HG03565 (cell line): ENCODE measurements at regions not wholly inside any gene's neighbourhood (a gene's known extent, or its start where the extent isn't known, plus 50 kb on each side); places are given as distances from the start of the nearest gene placed in this dataset.
"Not testable (repeated sequence)": the region's sequence is repeated elsewhere in the genome, so short reads cannot be mapped to it uniquely, and the experiment has no call there.

Experiments used
- ATAC-seq: cut with Tn5 transposase; IDR thresholded peaks from one replicate; pipeline ENCODE4 v1.9.1; 2021; ENCODE audit warnings: mild to moderate bottlenecking, moderate library complexity; ENCODE audit not compliant: unreplicated experiment

DNA sequence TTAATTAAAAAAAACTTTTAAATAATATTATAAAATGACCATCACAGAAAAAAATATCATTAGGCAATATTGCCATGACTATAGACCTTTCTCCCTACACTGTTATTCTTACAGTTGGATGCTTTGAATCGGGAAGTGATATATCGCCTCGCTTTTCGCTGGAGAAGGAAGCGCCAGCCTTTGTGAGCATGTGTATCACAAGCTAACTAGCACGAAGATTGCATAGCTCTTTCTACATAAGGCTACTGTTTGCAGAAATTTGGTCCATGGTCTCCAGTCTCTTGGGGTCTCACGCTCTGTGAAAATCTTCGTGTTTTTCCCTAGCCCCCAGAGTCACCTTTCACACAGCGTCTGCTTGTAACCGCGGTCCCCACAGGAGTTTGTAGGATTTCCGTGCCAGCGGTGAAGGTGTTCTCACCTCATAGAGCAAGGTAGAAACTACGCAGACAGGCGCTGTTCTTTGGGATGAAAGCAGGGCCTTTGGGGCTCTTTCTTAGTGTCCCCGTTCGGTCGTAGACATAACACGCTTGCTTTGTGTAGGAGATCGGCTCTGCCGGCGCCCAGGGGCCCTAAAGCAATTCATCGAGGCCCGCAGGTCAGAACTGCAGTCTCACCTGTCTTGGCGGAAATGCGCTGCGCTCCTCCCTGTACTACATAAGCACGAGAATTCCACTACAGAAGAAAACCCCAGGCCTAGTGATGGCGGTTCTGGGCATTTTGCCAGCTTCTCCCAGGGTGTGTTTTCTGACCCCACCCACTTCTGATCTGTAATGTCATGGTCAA is 214.5 kb upstream of the NOTCH2NLA start:
- not testable (repeated sequence) for ATAC-seq

- ATAC-seq = not testable (repeated sequence)
Observed at GRCh38 chr1:146438543-146438942, 209.7 kb upstream of the NOTCH2NLA start.

- not testable (repeated sequence) for ATAC-seq
Observed at GRCh38 chr1:146416642-146417041, 187.8 kb upstream of the NOTCH2NLA start.

DNA sequence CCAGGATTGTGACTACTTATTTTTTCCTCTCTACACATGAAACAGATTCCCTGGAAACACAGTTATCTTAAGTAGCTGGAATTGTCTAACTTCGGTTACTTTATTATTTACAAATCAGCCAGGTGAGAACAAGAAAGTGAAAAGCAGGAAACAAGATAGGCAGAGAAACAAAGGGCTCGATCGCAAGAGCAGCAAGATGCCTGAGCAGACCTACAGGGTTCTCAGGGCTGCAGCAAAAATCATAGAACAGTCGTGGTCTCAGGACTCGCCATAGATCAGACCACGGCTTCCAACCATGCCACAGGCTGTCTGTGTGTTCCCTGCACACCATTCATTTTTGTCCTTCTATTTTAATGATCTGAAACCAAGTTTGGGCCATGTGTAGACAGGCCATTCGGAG is 186.2 kb upstream of the NOTCH2NLA start:
- not testable (repeated sequence) for ATAC-seq

GRCh38 chr1:146413911-146414310 is 185.1 kb upstream of the NOTCH2NLA start:
- not testable (repeated sequence) for ATAC-seq

- not testable (repeated sequence) for ATAC-seq
Observed at GRCh38 chr1:146411923-146412322, 183.1 kb upstream of the NOTCH2NLA start.

DNA sequence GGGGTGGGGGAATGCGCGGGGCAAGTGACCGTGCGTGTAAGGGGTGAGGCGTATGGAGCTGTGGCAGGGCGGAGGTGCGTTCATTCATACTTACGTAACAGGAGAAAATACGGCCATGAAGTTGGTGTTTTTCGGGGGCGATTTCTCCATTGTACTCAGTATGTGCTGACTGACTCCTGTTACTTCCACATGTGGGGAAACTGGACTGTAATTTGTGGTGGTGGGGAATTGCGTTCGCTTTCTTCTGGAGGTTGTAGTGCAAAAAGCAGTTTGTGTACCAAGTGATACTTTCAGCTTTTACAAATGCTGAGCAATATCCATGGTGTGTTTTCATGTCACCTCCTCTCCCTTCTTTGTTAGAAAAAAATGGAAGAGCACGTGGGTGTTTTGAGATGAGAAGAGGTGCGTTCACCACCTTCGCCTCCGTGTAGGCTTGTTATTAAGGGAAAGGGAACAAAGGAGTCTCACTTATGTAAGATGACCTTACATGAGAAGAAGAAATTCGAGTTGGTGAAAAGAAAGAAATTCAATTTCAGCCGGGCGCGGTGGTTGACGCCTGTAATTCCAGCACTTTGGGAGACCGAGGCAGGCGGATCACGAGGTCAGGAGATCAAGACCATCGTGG is 181.1 kb upstream of the NOTCH2NLA start:
- not testable (repeated sequence) for ATAC-seq

GRCh38 chr1:146409116-146409801 is 180.4 kb upstream of the NOTCH2NLA start:
- not testable (repeated sequence) for ATAC-seq

GRCh38 chr1:146401281-146401825 is 172.5 kb upstream of the NOTCH2NLA start:
- not testable (repeated sequence) for ATAC-seq

- ATAC-seq = not testable (repeated sequence)
Observed at GRCh38 chr1:146400173-146401121, 171.6 kb upstream of the NOTCH2NLA start.

DNA sequence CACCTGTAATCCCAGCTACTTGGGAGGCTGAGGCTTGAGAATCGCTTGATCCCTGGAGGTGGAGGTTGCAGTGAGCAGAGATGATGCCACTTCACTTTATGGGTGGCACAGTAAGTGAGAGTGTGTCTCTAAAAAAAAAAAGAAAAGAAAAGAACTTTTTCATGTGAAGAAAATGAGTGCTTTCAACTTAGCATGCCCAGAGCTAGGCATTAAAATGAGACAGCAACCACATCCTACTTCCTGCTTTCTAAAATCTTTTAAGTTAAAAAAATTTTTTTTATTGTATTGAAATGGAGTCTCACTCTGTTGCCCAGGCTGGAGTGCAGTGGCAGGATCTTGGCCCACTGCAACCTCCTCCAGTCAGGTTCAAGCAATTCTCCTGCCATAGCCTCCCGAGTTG is 170.4 kb upstream of the NOTCH2NLA start:
- ATAC-seq = not testable (repeated sequence)

- ATAC-seq = not testable (repeated sequence)
Observed at GRCh38 chr1:146396801-146397200, 168.0 kb upstream of the NOTCH2NLA start.

- ATAC-seq = not testable (repeated sequence)
Observed at GRCh38 chr1:146396242-146396641, 167.4 kb upstream of the NOTCH2NLA start.

- not testable (repeated sequence) for ATAC-seq
Observed at GRCh38 chr1:146393796-146394195, 165.0 kb upstream of the NOTCH2NLA start.

DNA sequence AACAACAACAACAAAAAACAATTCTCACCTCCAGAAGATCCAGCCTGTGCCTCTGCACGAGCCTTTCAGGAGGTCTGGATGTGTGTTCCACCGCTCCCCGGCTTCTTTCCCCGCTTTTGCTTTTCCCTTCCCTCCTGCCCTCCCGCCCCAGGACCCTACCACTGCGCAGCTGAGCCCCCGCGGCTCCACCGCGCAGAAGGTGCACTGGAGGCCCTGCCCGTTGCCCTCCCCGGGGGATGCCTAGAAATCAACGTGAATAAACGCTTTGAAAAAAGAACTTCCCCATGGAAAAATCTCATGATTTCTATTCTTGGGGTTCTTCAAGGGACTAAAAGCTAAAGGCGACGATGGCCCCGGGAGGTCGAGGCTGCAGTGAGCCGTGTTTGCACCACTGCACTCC is 164.3 kb upstream of the NOTCH2NLA start:
- not testable (repeated sequence) for ATAC-seq

GRCh38 chr1:146389178-146389577 is 160.4 kb upstream of the NOTCH2NLA start:
- ATAC-seq = not testable (repeated sequence)

DNA sequence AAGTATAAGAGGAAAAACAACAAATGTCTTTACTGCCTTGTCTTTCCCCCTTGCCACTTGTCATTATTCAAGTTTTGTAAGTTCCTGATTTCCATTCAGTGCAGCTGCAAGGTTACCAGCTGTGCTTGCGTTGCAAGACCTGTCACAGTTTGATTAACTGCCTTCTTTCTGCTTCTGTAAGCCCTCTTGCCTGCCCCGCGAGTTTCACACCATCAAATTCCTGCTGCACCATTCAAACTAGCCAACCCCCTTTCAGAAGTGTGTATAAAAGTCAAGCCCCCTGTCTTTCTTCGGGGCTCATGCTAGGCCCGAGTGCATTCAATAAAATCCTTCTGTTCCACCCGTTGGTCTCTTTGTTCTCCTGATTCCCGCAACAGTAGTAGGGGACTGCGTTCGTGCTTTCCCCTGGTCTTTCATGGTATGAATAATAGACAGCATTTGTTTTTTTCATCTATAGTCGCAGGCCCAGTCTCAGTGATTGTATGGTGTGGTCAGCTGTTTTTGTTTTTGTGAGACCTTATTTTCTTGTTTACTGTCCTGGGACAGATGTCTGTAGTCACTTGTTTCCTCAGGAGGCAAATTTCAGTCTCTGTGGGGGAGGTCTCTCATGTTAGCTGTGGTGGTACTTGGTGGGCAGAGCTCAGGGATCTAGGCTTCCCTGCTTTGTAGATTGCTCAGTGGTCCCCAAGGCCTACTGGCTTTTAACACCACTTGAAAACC is 159.1 kb upstream of the NOTCH2NLA start:
- ATAC-seq = not testable (repeated sequence)

- peak; percentile 81 for ATAC-seq
Observed at GRCh38 chr1:146386851-146387749, 158.3 kb upstream of the NOTCH2NLA start.
